Astrocyte (in vitro differentiated cells and primary cell): ENCODE measurements at regions not wholly inside any gene's neighbourhood (a gene's known extent, or its start where the extent isn't known, plus 50 kb on each side); places are given as distances from the start of the nearest gene placed in this dataset.

Source experiments
- DNase-seq: peaks from one replicate; pipeline ENCODE4 v3.0.0-alpha.2; 2010; ENCODE audit warnings: low read depth
- FAIRE-seq: peaks from 2 replicates; lab custom pipeline; 2011; peaks lifted over from hg19 to GRCh38; lab: Jason Lieb, UNC
- H2AFZ ChIP-seq: 2 replicates; pipeline ENCODE4 v1.6.0; 2012; ENCODE audit warnings: low read depth, low read length, inconsistent platforms
- H3K27ac ChIP-seq: 2 replicates; pipeline ENCODE4 v1.5.1; 2011; ENCODE audit warnings: low read depth, low read length, inconsistent platforms
- H3K27me3 ChIP-seq: 2 replicates; pipeline ENCODE4 v1.6.0; 2011; ENCODE audit warnings: low read length, inconsistent platforms; ENCODE audit not compliant: insufficient read depth
- H3K36me3 ChIP-seq: 2 replicates; pipeline ENCODE4 v1.5.1; 2011; ENCODE audit warnings: low read length, inconsistent platforms; ENCODE audit not compliant: insufficient read depth
- H3K4me1 ChIP-seq: 2 replicates; pipeline ENCODE4 v1.5.1; 2011; ENCODE audit warnings: low read length, inconsistent platforms; ENCODE audit not compliant: insufficient read depth
- H3K4me2 ChIP-seq: 2 replicates; pipeline ENCODE4 v1.6.0; 2012; ENCODE audit warnings: low read length, inconsistent platforms
- H3K4me3 ChIP-seq: 2 replicates; pipeline ENCODE4 v1.5.1; 2011; ENCODE audit warnings: low read depth, mild to moderate bottlenecking, low read length, inconsistent platforms; ENCODE audit not compliant: insufficient read depth
- H3K79me2 ChIP-seq: 2 replicates; pipeline ENCODE4 v1.6.0; 2012; ENCODE audit warnings: mild to moderate bottlenecking, low read length, inconsistent platforms; ENCODE audit not compliant: insufficient read depth
- H3K9ac ChIP-seq: 2 replicates; pipeline ENCODE4 v1.6.0; 2012; ENCODE audit warnings: mild to moderate bottlenecking, low read length, inconsistent platforms
- H3K9me3 ChIP-seq: 2 replicates; pipeline ENCODE4 v1.5.1; 2012; ENCODE audit warnings: low read depth, mild to moderate bottlenecking, low read length, inconsistent platforms; ENCODE audit not compliant: insufficient read depth
- H4K20me1 ChIP-seq: 2 replicates; pipeline ENCODE4 v1.6.0; 2012; ENCODE audit warnings: low read length, inconsistent platforms; ENCODE audit not compliant: insufficient read depth
- H3K27ac Mint-ChIP-seq: one replicate; pipeline ENCODE4 v1.8.0; 2021; ENCODE audit warnings: mild to moderate bottlenecking, mixed read lengths; ENCODE audit not compliant: unreplicated experiment
- H3K27me3 Mint-ChIP-seq: one replicate; pipeline ENCODE4 v1.8.0; 2021; ENCODE audit warnings: low read depth, mixed read lengths; ENCODE audit not compliant: unreplicated experiment
- H3K36me3 Mint-ChIP-seq: one replicate; pipeline ENCODE4 v1.8.0; 2021; ENCODE audit warnings: low read depth, mixed read lengths; ENCODE audit not compliant: unreplicated experiment
- H3K4me1 Mint-ChIP-seq: one replicate; pipeline ENCODE4 v1.8.0; 2021; ENCODE audit warnings: low read depth, mixed read lengths; ENCODE audit not compliant: unreplicated experiment
- H3K4me3 Mint-ChIP-seq: one replicate; pipeline ENCODE4 v1.8.0; 2021; ENCODE audit warnings: mild to moderate bottlenecking, moderate library complexity, mixed read lengths; ENCODE audit not compliant: unreplicated experiment
- H3K9me3 Mint-ChIP-seq: one replicate; pipeline ENCODE4 v1.8.0; 2021; ENCODE audit warnings: mild to moderate bottlenecking, mixed read lengths; ENCODE audit not compliant: unreplicated experiment
- EZH2 ChIP-seq: IDR thresholded peaks from 2 replicates; pipeline ENCODE4 v1.6.1; 2012; ENCODE audit warnings: mild to moderate bottlenecking, low read length, inconsistent platforms; ENCODE audit not compliant: insufficient read depth
- TF ChIP-seq, protein P1 (sequence below): IDR thresholded peaks from 2 replicates; pipeline ENCODE4 v1.5.1; 2011; ENCODE audit warnings: low read depth, mild to moderate bottlenecking, inconsistent platforms, low read length, moderate library complexity; ENCODE audit not compliant: insufficient read depth

DNA sequence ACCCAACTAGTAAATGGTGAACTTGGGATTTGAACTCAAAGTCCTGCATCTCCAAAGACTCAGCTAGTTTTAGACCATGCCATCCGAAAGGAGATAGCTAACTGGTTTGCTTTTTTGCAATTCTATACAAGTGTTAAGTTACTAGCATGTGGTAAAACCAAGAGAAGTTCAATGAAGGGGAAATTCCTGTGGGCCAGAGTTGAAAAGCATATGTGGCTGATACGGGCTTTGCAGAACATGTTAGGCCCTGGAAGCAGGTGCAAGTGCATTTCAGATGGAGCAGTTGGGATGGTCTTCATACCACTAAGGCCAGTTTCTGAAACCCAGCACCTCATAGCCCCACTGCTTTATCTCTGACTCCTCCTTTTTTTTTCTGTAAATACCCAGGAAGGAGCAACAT lies 620.9 kb downstream of the PLPP3 start:
- H3K4me1 ChIP-seq = no peaks in the 10 kb centered on the region
- no peaks in the 10 kb centered on the region for H3K36me3 ChIP-seq
- Mint-ChIP-seq H3K4me1 (peaks cover 7% of the 10 kb centered on the region), H3K27ac (no peak overlapping the region), H3K36me3 (no peaks in the 10 kb centered on the region), H3K9me3 (peaks cover 6% of the 10 kb centered on the region), H3K4me3 (no peak overlapping the region), H3K27me3 (peaks cover 47% of the 10 kb centered on the region)
- no peaks in the 10 kb centered on the region for H3K27me3 ChIP-seq
- FAIRE-seq (no peak), DNase-seq (peak; percentile 14)
- no peaks in the 10 kb centered on the region for H3K9me3 ChIP-seq
- H2AFZ ChIP-seq = no peak overlapping the region
- H3K9ac ChIP-seq = no peak overlapping the region
- H3K27ac ChIP-seq = no peak overlapping the region
- H3K4me3 ChIP-seq = no peak overlapping the region
- no peak overlapping the region for H3K4me2 ChIP-seq
- no peaks in the 10 kb centered on the region for H4K20me1 ChIP-seq
- H3K79me2 ChIP-seq = no peaks in the 10 kb centered on the region
- TF ChIP-seq, protein P1, sequence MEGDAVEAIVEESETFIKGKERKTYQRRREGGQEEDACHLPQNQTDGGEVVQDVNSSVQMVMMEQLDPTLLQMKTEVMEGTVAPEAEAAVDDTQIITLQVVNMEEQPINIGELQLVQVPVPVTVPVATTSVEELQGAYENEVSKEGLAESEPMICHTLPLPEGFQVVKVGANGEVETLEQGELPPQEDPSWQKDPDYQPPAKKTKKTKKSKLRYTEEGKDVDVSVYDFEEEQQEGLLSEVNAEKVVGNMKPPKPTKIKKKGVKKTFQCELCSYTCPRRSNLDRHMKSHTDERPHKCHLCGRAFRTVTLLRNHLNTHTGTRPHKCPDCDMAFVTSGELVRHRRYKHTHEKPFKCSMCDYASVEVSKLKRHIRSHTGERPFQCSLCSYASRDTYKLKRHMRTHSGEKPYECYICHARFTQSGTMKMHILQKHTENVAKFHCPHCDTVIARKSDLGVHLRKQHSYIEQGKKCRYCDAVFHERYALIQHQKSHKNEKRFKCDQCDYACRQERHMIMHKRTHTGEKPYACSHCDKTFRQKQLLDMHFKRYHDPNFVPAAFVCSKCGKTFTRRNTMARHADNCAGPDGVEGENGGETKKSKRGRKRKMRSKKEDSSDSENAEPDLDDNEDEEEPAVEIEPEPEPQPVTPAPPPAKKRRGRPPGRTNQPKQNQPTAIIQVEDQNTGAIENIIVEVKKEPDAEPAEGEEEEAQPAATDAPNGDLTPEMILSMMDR = no peak
- TF ChIP-seq EZH2 = no peak

DNA sequence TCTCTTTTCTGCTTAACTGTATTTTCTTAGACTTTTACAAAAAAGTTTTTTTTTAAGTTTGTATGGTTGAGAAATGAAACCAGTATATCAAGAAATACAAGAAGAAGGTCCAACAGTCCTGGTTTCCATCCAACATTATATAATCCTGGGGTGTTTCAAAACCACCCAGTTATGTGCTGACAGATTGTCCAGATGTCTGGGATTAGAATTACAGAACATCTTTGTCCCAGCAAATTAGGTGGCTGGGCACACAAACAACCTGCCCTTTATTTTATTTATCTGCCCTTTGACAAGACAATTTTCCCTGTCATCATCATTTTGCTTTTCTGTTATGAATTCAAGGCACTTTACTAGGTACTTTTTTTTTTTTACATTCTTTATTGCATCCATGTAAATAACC lies 622.1 kb downstream of the PLPP3 start:
- H3K4me3 Mint-ChIP-seq = no peak overlapping the region
- no peak overlapping the region for H3K4me2 ChIP-seq
- H3K27ac Mint-ChIP-seq = no peak overlapping the region
- no peak for DNase-seq
- H3K27me3 ChIP-seq = no peaks in the 10 kb centered on the region
- FAIRE-seq = no peak
- no peaks in the 10 kb centered on the region for H4K20me1 ChIP-seq
- no peak overlapping the region for H2AFZ ChIP-seq
- H3K4me1 ChIP-seq = no peaks in the 10 kb centered on the region
- H3K36me3 Mint-ChIP-seq = no peaks in the 10 kb centered on the region
- H3K9ac ChIP-seq = no peak overlapping the region
- no peak overlapping the region for H3K27ac ChIP-seq
- no peaks in the 10 kb centered on the region for H3K9me3 Mint-ChIP-seq
- no peaks in the 10 kb centered on the region for H3K79me2 ChIP-seq
- peaks cover 7% of the 10 kb centered on the region for H3K4me1 Mint-ChIP-seq
- H3K9me3 ChIP-seq = no peaks in the 10 kb centered on the region
- no peak overlapping the region for H3K4me3 ChIP-seq
- TF ChIP-seq, protein P1 = no peak
- TF ChIP-seq EZH2 = no peak
- H3K36me3 ChIP-seq = no peaks in the 10 kb centered on the region
- peaks cover 44% of the 10 kb centered on the region for H3K27me3 Mint-ChIP-seq

DNA sequence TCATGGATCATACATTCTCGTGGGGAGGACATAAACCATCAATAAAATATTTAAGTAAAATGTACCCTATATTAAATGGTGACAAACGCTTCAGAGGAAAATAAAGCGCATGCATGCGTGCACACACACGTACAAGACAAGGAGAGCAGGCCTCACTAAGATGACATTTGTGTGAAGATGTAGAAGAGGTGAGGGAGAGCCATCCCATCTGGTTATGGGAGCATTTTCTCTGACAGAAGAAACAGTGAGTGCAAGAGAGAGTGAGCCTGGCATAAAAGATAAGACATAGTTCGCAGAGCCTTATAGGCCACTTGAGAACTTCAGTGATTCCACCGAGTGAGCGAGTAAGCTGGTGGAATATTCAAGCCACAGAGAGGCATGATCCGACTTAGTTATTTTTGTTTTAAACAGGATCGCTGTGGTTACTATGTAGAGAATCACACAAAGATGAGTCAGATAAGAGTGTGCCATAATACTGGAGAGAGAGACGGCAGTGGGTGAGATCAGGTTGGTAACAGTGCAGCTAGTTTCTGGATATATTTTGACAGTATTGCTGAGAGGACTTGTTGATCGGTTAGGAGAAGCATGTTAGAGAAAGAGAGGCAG lies 624.2 kb downstream of the PLPP3 start:
- no peaks in the 10 kb centered on the region for H3K36me3 ChIP-seq
- Mint-ChIP-seq H3K27me3 (peaks cover 27% of the 10 kb centered on the region), H3K27ac (no peak overlapping the region), H3K9me3 (no peaks in the 10 kb centered on the region), H3K36me3 (no peaks in the 10 kb centered on the region), H3K4me1 (peaks cover 7% of the 10 kb centered on the region), H3K4me3 (no peak overlapping the region)
- H3K4me3 ChIP-seq = no peak overlapping the region
- no peak overlapping the region for H3K4me2 ChIP-seq
- TF ChIP-seq EZH2 = no peak
- H3K79me2 ChIP-seq = no peaks in the 10 kb centered on the region
- no peaks in the 10 kb centered on the region for H4K20me1 ChIP-seq
- peak; percentile 79 for FAIRE-seq
- DNase-seq = peak; percentile 72
- no peaks in the 10 kb centered on the region for H3K27me3 ChIP-seq
- H3K9ac ChIP-seq = no peak overlapping the region
- no peaks in the 10 kb centered on the region for H3K4me1 ChIP-seq
- no peak overlapping the region for H2AFZ ChIP-seq
- no peaks in the 10 kb centered on the region for H3K9me3 ChIP-seq
- no peak overlapping the region for H3K27ac ChIP-seq
